HT1080 (cell line): ENCODE measurements at regions not wholly inside any gene's neighbourhood (a gene's known extent, or its start where the extent isn't known, plus 50 kb on each side); places are given as distances from the start of the nearest gene placed in this dataset.
A peak's percentile ranks its signal among the peaks of the same experiment; 100 is the strongest.

Source experiments
- DNase-seq: peaks from one replicate; pipeline ENCODE4 v3.0.0-alpha.2; 2015; ENCODE audit warnings: low read depth

GRCh38 chr1:190540366-190540765 lies 62.7 kb upstream of the BRINP3 start:
- no peak for DNase-seq

GRCh38 chr1:190551638-190552037 lies 74.0 kb upstream of the BRINP3 start:
- no peak for DNase-seq

- DNase-seq: no peak
Measured at GRCh38 chr1:190560161-190560681, 82.6 kb upstream of the BRINP3 start.

DNA sequence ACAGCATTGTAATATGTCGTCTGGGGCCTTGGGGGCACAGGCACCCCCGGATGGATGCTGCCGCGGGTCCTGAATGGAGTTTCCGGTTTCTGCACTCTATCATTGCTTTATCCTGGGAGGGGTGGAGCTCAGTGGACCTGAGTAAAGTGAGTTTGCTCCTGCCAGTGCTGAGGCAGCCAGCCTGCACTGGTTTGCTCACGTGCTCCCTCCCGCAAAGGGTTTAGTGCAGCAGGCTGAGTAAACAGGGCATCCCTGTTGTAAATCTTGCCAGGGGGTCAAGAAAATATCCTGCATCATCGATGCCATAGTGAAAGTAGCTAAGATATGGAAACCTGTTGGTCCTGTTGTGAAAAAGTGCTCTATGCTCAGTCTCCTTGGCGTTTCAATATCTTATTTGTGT lies 85.6 kb upstream of the BRINP3 start:
- DNase-seq: no peak

DNA sequence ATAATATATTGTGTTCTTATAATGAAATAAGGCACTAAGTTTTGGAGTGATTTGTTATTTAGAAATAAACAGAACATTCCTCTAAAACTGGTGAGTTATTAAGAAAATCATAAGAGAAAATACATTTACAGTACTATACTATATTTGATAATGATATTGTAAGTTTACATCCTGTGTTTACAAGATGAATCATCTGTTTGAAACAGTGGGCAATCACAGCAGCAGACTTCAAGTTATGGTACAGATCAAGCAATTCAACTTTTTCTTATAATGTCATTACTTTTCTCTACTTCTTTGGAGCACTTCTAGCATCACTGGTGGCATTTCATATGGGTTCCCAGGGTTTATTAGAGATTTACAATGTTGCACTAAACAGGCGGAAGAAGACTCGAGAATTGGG lies 86.5 kb upstream of the BRINP3 start:
- no peak for DNase-seq

- DNase-seq: no peak
Measured at GRCh38 chr1:190578017-190578416, 100.4 kb upstream of the BRINP3 start.

GRCh38 chr1:190578526-190578925 lies 100.9 kb upstream of the BRINP3 start:
- DNase-seq: no peak

GRCh38 chr1:190579552-190580193 lies 102.0 kb upstream of the BRINP3 start:
- no peak for DNase-seq

GRCh38 chr1:190583862-190584261 lies 106.2 kb upstream of the BRINP3 start:
- no peak for DNase-seq

GRCh38 chr1:190588424-190588823 lies 110.8 kb upstream of the BRINP3 start:
- no peak for DNase-seq

DNA sequence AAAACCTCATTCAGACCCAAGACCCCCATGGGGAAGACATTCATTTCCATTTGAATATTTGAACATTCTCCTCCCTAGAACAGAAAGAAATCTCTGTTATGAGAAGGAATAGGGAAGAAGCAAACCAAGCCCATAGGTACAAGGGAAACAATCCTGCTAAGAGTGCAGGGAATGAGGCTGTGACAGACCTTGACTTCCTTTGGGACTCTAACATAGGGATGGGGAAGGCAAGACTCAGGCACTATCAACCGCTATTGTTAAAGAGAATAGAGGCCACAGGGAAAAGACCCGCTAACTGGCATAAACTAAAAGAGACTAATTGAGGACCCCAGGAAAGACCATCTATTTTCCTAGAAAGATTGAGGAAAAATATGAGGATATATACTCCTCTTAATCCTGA lies 117.8 kb upstream of the BRINP3 start:
- no peak for DNase-seq

DNA sequence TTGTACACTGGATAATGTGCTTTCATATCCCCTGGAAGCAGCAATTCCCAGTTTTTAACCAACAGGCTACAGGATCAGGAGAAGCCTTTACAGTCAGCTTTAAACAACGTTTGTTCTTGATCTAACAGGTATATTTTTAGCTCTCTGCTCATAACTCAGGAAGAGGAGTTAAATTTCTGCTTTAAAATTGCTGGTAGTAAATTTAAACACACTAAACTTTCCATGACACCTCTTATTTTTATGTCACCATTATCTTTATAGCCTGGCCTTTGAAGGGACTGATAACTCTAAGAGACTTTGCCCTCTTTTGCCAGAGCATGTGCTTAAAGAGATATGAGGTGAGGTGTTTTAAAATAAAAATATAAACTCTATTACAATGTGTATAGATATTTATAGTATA lies 119.6 kb upstream of the BRINP3 start:
- no peak for DNase-seq

- no peak for DNase-seq
Measured at GRCh38 chr1:190599670-190600069, 122.0 kb upstream of the BRINP3 start.

DNA sequence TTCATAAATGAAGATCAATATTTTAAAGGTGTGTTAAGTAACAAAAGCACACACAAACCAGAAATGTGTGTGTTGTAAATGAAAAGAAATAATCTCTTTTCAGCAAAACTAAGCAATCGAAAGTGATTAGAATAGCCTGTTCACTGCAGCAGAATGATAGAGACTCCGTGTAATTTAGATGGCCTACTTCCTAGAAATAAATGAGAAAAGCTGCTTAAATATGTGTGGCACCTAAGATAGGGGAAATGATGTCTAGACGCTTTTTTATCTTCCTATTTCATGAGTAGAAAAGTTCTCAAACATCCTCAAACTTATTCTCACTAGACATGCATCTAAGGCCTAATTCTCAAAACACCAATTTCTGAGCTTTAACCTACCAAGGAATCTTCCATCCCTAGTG lies 124.7 kb upstream of the BRINP3 start:
- DNase-seq: no peak

GRCh38 chr1:190608282-190608681 lies 130.6 kb upstream of the BRINP3 start:
- DNase-seq: no peak

DNA sequence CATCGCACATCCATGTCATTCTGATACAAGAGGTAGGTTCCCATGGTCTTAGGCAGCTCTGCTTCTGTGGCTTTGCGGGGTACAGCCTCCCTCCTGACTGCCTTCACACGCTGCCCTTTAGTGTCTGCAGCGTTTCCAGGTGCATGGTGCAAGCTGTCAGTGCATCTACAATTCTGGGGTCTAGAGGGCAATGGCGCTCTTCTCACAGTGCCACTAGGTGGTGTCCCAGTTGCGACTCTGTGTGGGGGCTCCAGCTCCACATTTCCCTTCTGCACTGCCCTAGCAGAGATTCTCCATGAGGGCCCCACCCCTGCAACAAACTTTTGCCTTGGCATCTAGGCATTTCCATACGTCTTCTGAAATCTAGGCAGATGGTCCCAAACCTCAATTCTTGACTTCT lies 138.2 kb upstream of the BRINP3 start:
- no peak for DNase-seq

DNA sequence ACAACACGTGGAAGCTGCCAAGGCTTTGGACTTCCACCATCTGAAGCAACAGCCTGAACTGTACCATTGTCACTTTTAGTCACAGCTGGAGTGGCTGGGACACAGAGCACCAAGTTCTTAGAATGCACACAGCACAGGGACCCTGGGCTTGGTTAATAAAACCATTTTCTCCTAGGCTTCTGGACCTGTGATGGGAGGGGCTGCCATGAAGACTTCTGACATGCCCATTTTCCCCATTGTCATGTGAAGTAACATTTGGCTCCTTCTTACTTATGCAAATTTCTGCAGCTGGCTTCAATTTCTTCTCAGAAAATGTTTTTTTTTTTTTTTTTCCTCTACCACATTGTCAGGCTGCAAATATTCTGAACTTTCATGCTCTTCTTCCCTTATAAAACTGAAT lies 138.6 kb upstream of the BRINP3 start:
- no peak for DNase-seq

GRCh38 chr1:190619724-190620123 lies 142.1 kb upstream of the BRINP3 start:
- DNase-seq: no peak

DNA sequence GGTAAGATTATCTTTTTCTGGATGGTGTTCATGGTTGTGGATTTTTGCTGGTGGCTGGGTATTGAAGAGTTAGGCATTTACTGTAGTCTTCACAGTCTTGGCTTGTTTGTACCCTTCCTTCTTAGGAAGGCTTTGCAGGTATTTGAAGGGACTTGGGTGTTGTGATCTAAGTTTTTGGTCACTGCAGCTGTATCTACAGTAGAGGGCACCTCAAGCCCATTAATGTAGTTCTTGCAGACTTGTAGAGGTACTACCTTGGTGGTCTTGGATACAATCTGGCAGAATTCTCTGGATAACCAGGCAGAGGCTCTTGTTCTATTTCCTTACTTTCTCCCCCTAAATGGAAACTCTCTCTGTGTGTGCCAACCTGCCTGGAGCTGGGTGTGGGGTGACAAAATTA lies 155.8 kb upstream of the BRINP3 start:
- peak; percentile 2 for DNase-seq

DNA sequence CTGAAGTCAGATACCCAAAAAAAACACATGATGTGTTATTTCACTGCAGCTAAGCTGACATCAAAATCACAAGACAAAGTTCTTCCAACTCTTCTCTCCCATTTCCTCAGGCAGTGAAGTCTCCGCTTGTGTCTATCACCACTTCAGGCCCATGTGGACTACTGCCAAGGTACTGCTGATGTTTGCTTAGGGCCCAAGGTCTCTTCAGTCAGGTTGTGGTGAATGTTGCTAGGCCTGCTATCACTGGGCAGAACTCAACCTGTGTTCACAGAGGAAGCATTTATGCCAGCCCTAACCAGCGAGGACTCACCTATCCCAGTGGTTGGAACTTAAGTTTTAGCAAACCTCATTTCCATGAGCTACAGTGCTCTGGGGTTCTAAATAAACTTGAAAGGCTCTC lies 156.5 kb upstream of the BRINP3 start:
- DNase-seq: no peak

- no peak for DNase-seq
Measured at GRCh38 chr1:190649553-190649952, 171.9 kb upstream of the BRINP3 start.

- peak; percentile 21 for DNase-seq
Measured at GRCh38 chr1:190658907-190659306, 181.2 kb upstream of the BRINP3 start.

DNA sequence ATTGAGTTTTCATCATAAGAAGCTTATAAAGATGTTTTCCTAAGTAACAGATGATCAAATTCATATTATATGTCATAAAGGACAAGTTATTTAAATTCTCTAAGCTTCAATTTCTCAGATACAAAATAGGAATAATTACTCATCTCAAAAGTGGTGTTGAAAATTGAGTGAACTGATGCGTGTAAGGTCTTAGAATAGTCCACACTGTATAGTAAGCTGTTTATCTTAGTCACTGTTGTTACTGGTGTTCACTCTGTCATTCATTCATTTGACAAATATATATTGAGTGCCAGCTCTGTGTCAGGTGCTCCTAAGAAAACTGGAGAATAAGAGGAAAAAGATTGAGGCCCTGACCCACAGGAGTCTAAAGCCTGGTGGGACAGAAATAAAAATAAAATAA lies 186.3 kb upstream of the BRINP3 start:
- no peak for DNase-seq

- DNase-seq: no peak
Measured at GRCh38 chr1:190665045-190665444, 187.4 kb upstream of the BRINP3 start.
